ENCODE measurements at regions not wholly inside any gene's neighbourhood (a gene's known extent, or its start where the extent isn't known, plus 50 kb on each side); places are given as distances from the start of the nearest gene placed in this dataset.

GRCh38 chr2:174667250-174667860, 69.8 kb upstream of the WIPF1 start:
- DNase-seq, result no peak

- DNase-seq, result no peak
Observed at GRCh38 chr2:174666845-174667244, 69.2 kb upstream of the WIPF1 start.

- no peak for DNase-seq
Observed at GRCh38 chr2:174666312-174666711, 68.7 kb upstream of the WIPF1 start.

GRCh38 chr2:174664084-174664759, 66.6 kb upstream of the WIPF1 start:
- DNase-seq, result no peak

GRCh38 chr2:174663550-174663949, 65.9 kb upstream of the WIPF1 start:
- DNase-seq, result no peak

GRCh38 chr2:174662859-174663258, 65.3 kb upstream of the WIPF1 start:
- DNase-seq, result no peak

- DNase-seq, result no peak
Observed at GRCh38 chr2:174662459-174662858, 64.9 kb upstream of the WIPF1 start.

GRCh38 chr2:174660984-174661675, 63.5 kb upstream of the WIPF1 start:
- DNase-seq, result no peak

- no peak for DNase-seq
Observed at GRCh38 chr2:174659069-174659900, 61.7 kb upstream of the WIPF1 start.

- DNase-seq, result no peak
Observed at GRCh38 chr2:174656676-174657176, 59.1 kb upstream of the WIPF1 start.

- no peak for DNase-seq
Observed at GRCh38 chr2:174656035-174656434, 58.4 kb upstream of the WIPF1 start.

- DNase-seq, result no peak
Observed at GRCh38 chr2:174654419-174654941, 56.9 kb upstream of the WIPF1 start.

- DNase-seq, result no peak
Observed at GRCh38 chr2:174648896-174649295, 51.3 kb upstream of the WIPF1 start.

Measured in NCI-H446 (cell line).